ENCODE measurements at regions not wholly inside any gene's neighbourhood (a gene's known extent, or its start where the extent isn't known, plus 50 kb on each side); places are given as distances from the start of the nearest gene placed in this dataset.

DNA sequence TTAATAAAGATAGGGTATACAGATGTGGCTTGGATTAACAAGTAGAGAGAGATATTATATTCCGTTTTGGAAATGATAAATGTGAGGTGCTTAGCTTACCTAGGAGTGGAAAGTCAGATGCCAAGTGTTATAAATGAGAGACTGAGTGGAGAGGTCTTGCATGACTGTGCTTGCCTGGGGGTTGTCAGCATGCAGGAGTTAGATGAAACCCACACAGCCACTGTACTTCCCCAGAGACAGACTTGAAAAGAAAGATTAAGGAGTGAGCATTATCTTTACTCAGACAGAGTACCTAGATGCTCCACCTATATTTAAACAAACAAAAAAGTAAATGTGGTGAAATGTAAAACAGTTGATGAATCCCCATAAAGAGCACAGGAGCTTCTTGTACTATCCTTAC is 482.7 kb downstream of the RIT2 start:
- TF ChIP-seq, protein P1, sequence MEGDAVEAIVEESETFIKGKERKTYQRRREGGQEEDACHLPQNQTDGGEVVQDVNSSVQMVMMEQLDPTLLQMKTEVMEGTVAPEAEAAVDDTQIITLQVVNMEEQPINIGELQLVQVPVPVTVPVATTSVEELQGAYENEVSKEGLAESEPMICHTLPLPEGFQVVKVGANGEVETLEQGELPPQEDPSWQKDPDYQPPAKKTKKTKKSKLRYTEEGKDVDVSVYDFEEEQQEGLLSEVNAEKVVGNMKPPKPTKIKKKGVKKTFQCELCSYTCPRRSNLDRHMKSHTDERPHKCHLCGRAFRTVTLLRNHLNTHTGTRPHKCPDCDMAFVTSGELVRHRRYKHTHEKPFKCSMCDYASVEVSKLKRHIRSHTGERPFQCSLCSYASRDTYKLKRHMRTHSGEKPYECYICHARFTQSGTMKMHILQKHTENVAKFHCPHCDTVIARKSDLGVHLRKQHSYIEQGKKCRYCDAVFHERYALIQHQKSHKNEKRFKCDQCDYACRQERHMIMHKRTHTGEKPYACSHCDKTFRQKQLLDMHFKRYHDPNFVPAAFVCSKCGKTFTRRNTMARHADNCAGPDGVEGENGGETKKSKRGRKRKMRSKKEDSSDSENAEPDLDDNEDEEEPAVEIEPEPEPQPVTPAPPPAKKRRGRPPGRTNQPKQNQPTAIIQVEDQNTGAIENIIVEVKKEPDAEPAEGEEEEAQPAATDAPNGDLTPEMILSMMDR (IDR thresholded peaks at IDR 0.05), result no peak
- TF ChIP-seq POLR2A (IDR thresholded peaks at IDR 0.05), result no peak
- no peak for TF ChIP-seq EP300 (IDR thresholded peaks at IDR 0.05)
